NOMO-1 treated with dmso at 0.1 percent for 144 hours (cell line): ENCODE measurements at regions not wholly inside any gene's neighbourhood (a gene's known extent, or its start where the extent isn't known, plus 50 kb on each side); places are given as distances from the start of the nearest gene placed in this dataset.

Source experiments
- DNase-seq: peaks from one replicate; lab custom pipeline; 2025; ENCODE audit not compliant: unreplicated experiment; lab: John Stamatoyannopoulos, UW

- no peak for DNase-seq
These were observed 100.9 kb upstream of the CRBN start for GRCh38 chr3:3280396-3280795.

GRCh38 chr3:3278073-3278472 is 98.6 kb upstream of the CRBN start:
- no peak for DNase-seq

- DNase-seq = no peak
These were observed 97.1 kb upstream of the CRBN start for GRCh38 chr3:3276630-3277029.

- DNase-seq = no peak
These were observed 85.3 kb upstream of the CRBN start for GRCh38 chr3:3264796-3265195.

GRCh38 chr3:3260870-3261269 is 81.4 kb upstream of the CRBN start:
- DNase-seq = no peak

GRCh38 chr3:3259181-3259580 is 79.7 kb upstream of the CRBN start:
- DNase-seq = no peak

GRCh38 chr3:3258281-3258680 is 78.8 kb upstream of the CRBN start:
- no peak for DNase-seq

- DNase-seq = no peak
These were observed 62.1 kb upstream of the CRBN start for GRCh38 chr3:3241596-3241995.

- DNase-seq = no peak
These were observed 61.5 kb upstream of the CRBN start for GRCh38 chr3:3240986-3241385.

GRCh38 chr3:3237979-3238378 is 58.5 kb upstream of the CRBN start:
- no peak for DNase-seq

- no peak for DNase-seq
These were observed 52.8 kb upstream of the CRBN start for GRCh38 chr3:3232251-3232650.
